ENCODE measurements at regions not wholly inside any gene's neighbourhood (a gene's known extent, or its start where the extent isn't known, plus 50 kb on each side); places are given as distances from the start of the nearest gene placed in this dataset.

DNA sequence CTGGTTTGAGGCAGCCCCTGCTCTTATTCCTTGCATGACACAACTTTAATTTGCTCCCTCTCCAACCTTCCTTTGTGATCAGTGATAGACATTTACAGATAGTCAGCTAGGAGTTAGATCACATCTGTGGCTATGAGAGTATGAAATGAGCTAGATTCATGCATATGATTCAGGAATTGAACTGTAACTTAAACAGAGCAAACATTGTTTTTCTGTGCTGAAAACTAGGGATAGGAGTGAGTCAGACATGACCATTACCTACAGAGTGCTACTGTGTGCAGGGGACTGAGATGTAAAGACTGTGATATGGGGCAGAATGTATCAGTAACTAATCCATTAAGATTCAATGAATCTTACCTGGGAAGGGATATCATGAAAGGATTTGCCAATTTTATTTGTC is 279.4 kb upstream of the SPTLC3 start:
- no peaks in the 10 kb centered on the region for H3K36me3 ChIP-seq (ENCODE audit: insufficient read depth, low read length)
- no peak overlapping the region for H3K27ac ChIP-seq (ENCODE audit: low read depth, low read length, poor library complexity, severe bottlenecking)
- H2AFZ ChIP-seq (ENCODE audit: low read length): no peak overlapping the region
- no peaks in the 10 kb centered on the region for H3K9me3 ChIP-seq (ENCODE audit: low read length)
- H3K4me3 ChIP-seq (ENCODE audit: low read depth, low read length, poor library complexity, severe bottlenecking): no peak overlapping the region
- no peaks in the 10 kb centered on the region for H3K4me1 ChIP-seq (ENCODE audit: insufficient read depth, low read length, severe bottlenecking)
- no peaks in the 10 kb centered on the region for H3K79me2 ChIP-seq (ENCODE audit: insufficient read depth, low read length)
- H3K27me3 ChIP-seq (ENCODE audit: insufficient read depth, low read length): no peaks in the 10 kb centered on the region
- H3F3A ChIP-seq (ENCODE audit: insufficient read depth, low read length): no peaks in the 10 kb centered on the region
- H3K4me2 ChIP-seq (ENCODE audit: low read length): no peak overlapping the region
- no peaks in the 10 kb centered on the region for H3K9me2 ChIP-seq (ENCODE audit: low read depth, low read length)
- H3K9ac ChIP-seq (ENCODE audit: low read length): no peak overlapping the region
- TF ChIP-seq, protein P1, sequence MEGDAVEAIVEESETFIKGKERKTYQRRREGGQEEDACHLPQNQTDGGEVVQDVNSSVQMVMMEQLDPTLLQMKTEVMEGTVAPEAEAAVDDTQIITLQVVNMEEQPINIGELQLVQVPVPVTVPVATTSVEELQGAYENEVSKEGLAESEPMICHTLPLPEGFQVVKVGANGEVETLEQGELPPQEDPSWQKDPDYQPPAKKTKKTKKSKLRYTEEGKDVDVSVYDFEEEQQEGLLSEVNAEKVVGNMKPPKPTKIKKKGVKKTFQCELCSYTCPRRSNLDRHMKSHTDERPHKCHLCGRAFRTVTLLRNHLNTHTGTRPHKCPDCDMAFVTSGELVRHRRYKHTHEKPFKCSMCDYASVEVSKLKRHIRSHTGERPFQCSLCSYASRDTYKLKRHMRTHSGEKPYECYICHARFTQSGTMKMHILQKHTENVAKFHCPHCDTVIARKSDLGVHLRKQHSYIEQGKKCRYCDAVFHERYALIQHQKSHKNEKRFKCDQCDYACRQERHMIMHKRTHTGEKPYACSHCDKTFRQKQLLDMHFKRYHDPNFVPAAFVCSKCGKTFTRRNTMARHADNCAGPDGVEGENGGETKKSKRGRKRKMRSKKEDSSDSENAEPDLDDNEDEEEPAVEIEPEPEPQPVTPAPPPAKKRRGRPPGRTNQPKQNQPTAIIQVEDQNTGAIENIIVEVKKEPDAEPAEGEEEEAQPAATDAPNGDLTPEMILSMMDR (IDR thresholded peaks at IDR 0.05; ENCODE audit: low read length): no peak
- TF ChIP-seq EZH2 (IDR thresholded peaks at IDR 0.05; ENCODE audit: borderline replicate concordance, low read length): no peak
- no peaks in the 10 kb centered on the region for H4K20me1 ChIP-seq (ENCODE audit: insufficient read depth, low read length)

DNA sequence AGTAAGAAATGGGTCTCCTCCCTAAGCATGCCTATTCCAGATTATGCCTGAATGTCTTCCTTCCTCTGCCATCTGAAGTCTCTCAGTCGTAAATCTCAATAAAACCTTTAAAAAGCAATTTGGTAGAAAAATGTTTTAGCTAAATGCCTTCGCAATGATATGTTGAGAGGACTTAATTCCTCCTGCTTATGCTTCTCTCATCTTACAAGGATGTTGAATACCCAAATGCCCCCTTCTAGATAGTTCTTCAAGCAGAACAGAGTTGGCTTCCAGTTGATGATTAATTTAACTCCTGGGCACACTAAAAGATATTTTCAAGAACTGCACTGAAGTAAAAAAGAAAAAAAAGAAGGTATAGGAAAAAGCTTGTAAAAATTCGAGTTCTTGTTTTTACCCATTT is 275.0 kb upstream of the SPTLC3 start:
- no peaks in the 10 kb centered on the region for H3K36me3 ChIP-seq (ENCODE audit: insufficient read depth, low read length)
- no peaks in the 10 kb centered on the region for H3K27me3 ChIP-seq (ENCODE audit: insufficient read depth, low read length)
- H3K79me2 ChIP-seq (ENCODE audit: insufficient read depth, low read length): no peaks in the 10 kb centered on the region
- H3K9me3 ChIP-seq (ENCODE audit: low read length): no peaks in the 10 kb centered on the region
- H3F3A ChIP-seq (ENCODE audit: insufficient read depth, low read length): no peaks in the 10 kb centered on the region
- no peak overlapping the region for H3K4me3 ChIP-seq (ENCODE audit: low read depth, low read length, poor library complexity, severe bottlenecking)
- H3K4me1 ChIP-seq (ENCODE audit: insufficient read depth, low read length, severe bottlenecking): no peaks in the 10 kb centered on the region
- no peak overlapping the region for H3K4me2 ChIP-seq (ENCODE audit: low read length)
- no peaks in the 10 kb centered on the region for H4K20me1 ChIP-seq (ENCODE audit: insufficient read depth, low read length)
- TF ChIP-seq EZH2 (IDR thresholded peaks at IDR 0.05; ENCODE audit: borderline replicate concordance, low read length): no peak
- TF ChIP-seq, protein P1 (IDR thresholded peaks at IDR 0.05; ENCODE audit: low read length): no peak
- H3K27ac ChIP-seq (ENCODE audit: low read depth, low read length, poor library complexity, severe bottlenecking): no peak overlapping the region
- H3K9ac ChIP-seq (ENCODE audit: low read length): no peak overlapping the region
- H2AFZ ChIP-seq (ENCODE audit: low read length): no peak overlapping the region
- H3K9me2 ChIP-seq (ENCODE audit: low read depth, low read length): no peaks in the 10 kb centered on the region

GRCh38 chr20:12737497-12737896 is 271.3 kb upstream of the SPTLC3 start:
- H3K27me3 ChIP-seq (ENCODE audit: insufficient read depth, low read length): no peaks in the 10 kb centered on the region
- H4K20me1 ChIP-seq (ENCODE audit: insufficient read depth, low read length): no peaks in the 10 kb centered on the region
- H2AFZ ChIP-seq (ENCODE audit: low read length): no peak overlapping the region
- no peaks in the 10 kb centered on the region for H3K9me3 ChIP-seq (ENCODE audit: low read length)
- no peaks in the 10 kb centered on the region for H3K79me2 ChIP-seq (ENCODE audit: insufficient read depth, low read length)
- no peaks in the 10 kb centered on the region for H3K36me3 ChIP-seq (ENCODE audit: insufficient read depth, low read length)
- H3K9me2 ChIP-seq (ENCODE audit: low read depth, low read length): no peaks in the 10 kb centered on the region
- no peak overlapping the region for H3K4me2 ChIP-seq (ENCODE audit: low read length)
- no peak for TF ChIP-seq EZH2 (IDR thresholded peaks at IDR 0.05; ENCODE audit: borderline replicate concordance, low read length)
- TF ChIP-seq, protein P1 (IDR thresholded peaks at IDR 0.05; ENCODE audit: low read length): no peak
- no peaks in the 10 kb centered on the region for H3F3A ChIP-seq (ENCODE audit: insufficient read depth, low read length)
- H3K4me3 ChIP-seq (ENCODE audit: low read depth, low read length, poor library complexity, severe bottlenecking): no peak overlapping the region
- H3K9ac ChIP-seq (ENCODE audit: low read length): no peak overlapping the region
- H3K27ac ChIP-seq (ENCODE audit: low read depth, low read length, poor library complexity, severe bottlenecking): no peak overlapping the region
- H3K4me1 ChIP-seq (ENCODE audit: insufficient read depth, low read length, severe bottlenecking): no peaks in the 10 kb centered on the region
